ENCODE measurements at regions not wholly inside any gene's neighbourhood (a gene's known extent, or its start where the extent isn't known, plus 50 kb on each side); places are given as distances from the start of the nearest gene placed in this dataset.
"Not testable (repeated sequence)": the region's sequence is repeated elsewhere in the genome, so short reads cannot be mapped to it uniquely, and the experiment has no call there.

GRCh38 chr1:78303620-78304019 is 187.2 kb upstream of the PTGFR start:
- no peak for DNase-seq

- DNase-seq, result no peak
These were observed 186.4 kb upstream of the PTGFR start for GRCh38 chr1:78304341-78304740.

DNA sequence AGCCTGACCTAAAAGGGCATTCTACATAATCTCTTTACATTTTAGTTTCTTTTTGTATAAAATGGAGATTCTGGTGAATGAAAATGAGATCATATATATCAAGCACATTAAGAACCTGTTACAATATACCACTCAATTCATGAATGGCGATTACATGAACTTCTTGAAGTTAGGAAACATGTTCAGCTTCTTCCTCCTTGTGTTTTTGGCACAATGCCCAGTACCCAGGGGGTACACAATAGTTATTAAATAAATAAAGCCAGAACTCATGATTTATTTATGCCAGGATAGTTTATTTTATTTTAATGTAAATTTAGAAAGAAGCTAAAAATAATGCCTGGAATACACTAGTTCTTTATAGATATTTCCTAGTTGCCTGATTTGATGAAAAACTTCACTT is 186.0 kb upstream of the PTGFR start:
- no peak for DNase-seq

- DNase-seq, result not testable (repeated sequence)
These were observed 180.5 kb upstream of the PTGFR start for GRCh38 chr1:78310261-78310660.

- no peak for DNase-seq
These were observed 172.8 kb upstream of the PTGFR start for GRCh38 chr1:78318011-78318410.

- DNase-seq, result no peak
These were observed 171.2 kb upstream of the PTGFR start for GRCh38 chr1:78319603-78320002.

DNA sequence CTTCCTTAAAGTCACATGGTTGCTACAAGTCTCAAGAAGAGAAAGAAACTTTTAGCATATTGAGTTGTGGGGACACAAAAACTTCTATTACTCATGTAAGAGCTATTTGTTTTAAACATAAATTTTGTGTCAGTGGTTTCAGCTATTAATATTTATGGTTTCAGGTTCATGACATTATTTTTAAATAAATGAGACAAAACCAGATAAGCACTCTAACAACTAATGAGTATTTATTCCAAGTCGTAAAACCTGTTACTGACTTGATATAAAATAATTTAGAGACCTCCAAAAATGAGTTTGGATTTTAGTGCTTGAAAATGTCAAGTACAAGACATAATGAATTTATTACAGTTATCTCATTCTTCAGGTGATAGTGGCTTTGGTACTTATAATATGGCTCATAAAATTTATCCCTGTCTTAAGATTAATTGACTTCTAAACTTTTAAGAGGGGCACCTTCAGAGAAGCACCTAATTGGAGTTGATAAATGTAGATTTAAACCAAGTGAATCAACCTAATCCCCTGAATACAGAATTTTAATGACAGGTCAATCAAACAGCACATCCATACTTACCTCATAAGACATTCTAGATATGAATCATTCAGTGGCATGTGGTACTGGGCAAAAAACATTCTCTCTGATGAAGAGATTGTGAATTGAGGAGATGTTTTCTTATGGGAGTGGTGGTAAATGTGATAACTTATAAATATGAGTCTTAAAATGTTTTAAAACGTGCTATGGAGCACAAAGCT is 167.7 kb upstream of the PTGFR start:
- DNase-seq, result no peak

DNA sequence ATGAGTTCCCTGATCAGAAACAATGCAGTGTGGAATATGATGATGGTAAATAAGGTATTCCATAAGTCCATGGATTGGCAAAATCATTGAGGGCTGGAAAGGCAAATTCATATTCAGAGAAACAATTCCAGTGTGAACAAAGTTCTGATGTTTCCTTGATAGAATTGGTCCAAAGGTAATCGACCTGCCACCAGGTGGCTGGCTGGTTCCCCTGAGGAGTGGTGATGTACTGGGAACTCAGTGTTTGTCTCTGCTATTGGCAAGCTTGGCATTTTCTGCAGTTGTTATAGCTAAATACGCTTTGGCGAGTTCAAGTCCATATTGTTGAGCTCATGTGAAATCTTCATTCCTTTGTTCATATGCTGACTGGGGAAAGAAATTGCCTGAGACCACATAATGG is 165.5 kb upstream of the PTGFR start:
- DNase-seq, result no peak

DNA sequence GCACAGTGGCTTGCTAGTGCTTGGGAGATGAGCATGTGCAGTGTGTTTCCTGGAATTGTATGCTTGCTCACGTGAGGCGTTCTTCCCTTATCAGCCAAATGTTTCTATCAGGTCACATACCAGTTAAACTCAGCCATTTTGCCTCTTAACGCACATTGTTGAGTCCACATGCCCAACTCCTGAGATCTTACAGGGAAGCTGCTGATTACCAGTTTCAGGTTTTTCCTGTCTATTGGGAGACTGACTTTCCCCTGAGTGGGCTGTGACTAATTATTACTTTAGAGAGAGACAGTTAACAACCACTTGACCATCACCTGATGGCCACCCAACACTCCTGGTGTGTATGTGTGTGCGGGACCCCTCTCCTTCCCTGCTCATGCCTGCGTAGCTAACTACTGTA is 161.3 kb upstream of the PTGFR start:
- no peak for DNase-seq

- DNase-seq, result no peak
These were observed 159.0 kb upstream of the PTGFR start for GRCh38 chr1:78331799-78332198.

DNA sequence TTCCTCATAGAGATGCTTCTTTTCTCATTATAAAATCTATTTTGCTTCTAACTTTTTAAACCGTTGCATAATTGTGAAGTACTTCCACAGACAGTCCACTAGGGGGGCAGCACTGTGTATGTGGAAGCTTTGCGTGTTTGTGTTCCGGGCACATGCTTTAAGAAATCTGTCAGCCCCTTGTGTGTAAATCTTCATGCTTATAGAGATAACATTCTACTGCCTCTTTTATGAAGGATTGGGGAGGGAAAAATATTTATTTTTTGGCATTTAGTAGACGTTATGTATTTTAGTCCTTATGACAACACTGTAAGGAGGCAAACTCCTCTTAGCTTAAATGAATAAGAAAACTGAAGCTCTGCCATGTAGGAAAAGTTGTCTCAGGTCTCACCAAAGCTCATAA is 157.3 kb upstream of the PTGFR start:
- no peak for DNase-seq

DNA sequence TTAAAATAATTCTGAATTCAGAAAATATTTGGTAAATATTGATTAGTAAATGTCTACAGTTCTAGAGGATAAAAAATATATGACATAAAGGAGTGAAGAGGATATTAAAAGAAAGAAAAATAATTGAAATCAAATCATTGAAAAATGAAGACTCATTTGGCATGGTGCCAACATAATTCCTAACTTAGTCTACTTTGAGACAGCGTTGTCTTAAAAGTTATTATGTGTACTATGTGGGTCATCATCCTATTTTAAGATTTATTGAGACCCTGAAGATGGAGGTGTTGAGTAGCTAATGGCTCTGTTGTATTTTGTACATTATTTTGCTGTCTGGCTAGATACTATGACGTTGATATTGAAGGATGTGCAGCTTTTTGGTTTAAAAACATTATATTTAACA is 156.7 kb upstream of the PTGFR start:
- no peak for DNase-seq

DNA sequence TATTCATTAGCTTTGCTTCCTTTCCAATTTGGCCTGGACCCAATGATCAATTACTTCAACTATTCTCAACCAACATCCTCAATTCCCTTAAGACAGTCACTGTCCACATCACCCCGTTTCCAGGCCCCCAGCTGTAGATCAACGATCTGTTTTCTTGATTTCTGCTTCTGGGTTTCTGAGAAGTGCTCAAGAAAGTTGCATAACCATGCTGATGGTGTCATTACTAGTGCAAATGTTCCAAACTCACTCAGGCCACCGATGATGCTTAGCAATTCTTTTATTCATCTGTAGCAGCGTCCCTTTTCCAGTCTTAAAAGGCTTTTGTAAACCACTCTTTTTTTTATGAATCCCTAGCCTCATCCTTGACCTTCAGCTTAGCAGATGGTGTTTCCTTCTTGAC is 155.8 kb upstream of the PTGFR start:
- no peak for DNase-seq

GRCh38 chr1:78336751-78337150 is 154.0 kb upstream of the PTGFR start:
- not testable (repeated sequence) for DNase-seq

- DNase-seq, result no peak
These were observed 151.3 kb upstream of the PTGFR start for GRCh38 chr1:78339490-78339889.

GRCh38 chr1:78340006-78340405 is 150.8 kb upstream of the PTGFR start:
- DNase-seq, result no peak

DNA sequence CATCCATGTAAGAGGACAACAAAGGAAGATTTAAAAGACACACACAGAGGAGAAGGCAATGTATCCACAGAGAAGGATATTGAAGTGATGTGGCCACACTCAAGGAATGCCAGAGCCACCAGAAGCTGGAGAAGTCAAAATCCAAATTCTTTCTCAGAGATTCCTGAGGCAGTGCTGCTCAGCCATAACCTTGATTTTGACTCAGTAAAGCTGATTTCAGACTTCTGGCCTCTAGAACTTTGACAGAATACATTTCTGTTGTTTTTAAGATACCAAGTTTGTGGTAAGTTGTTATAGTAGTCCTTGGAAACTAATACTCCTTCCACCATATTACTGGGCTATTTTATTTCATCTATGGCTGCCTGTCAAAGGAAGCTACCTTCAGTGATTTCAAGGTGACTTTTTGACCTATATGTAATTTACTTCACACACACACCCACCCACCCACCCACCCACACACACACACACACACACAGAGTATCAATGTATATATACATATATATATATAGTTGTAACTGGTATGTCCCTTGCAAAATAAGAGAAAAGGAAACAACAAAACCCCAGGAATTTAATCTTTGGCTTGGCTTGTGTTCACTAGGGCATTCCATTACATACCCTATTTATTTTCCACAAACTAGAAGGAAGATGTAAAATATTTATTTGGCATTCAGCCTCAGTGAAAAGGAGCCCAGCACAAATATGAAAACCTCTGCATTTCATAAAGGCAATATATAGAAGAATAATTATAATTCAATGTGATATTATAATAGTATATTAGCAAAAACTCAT is 142.1 kb upstream of the PTGFR start:
- DNase-seq, result no peak

DNA sequence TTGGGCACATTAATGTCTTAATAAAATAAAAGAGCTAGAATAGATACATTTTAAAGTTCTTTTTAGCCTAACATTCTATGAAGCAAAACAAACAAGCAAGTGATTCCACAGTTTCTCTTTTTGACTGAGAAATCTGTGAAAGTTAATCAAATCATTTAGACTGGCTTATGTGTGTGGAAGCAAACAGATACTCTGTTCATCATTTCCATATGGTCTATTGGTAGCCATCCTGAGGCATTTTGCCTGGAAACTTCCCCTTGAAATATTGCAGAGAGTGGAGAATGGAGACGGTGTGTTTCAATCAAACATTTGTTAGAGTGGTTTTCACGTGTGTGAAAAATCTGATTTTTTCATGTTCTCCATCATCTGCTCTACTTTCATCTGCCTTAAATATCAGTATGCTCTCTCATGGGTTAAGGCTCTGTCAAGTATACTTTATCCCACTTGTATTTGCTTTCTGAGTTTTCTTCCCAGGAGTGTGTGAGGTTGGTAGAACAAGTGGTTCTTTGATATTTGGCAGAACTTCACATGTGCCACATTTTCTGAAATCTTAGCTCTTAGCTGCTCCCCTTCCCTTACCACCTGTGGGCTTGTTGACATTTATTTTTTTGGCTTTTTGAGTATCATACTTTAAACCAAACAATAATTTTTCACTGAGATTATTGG is 139.1 kb upstream of the PTGFR start:
- no peak for DNase-seq

- DNase-seq, result no peak
These were observed 135.1 kb upstream of the PTGFR start for GRCh38 chr1:78355656-78356055.

DNA sequence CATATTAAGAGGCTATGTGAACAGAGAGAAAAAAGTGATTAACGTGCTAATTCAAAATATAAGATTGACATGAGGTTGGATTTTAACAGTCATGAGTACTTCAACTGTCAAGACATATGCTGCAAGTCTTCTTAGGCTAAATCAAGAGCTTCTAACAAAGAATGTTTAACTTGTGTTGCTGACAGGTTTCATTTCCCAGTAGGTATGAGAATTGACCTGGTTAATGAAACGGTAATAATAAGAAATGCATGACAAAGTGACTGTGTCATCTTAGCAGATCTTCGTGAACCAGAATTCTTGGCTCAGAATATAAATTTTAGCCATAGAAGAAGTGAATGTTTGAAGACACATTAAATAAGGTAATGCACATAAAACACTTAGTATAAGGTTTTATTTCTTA is 132.6 kb upstream of the PTGFR start:
- DNase-seq, result no peak

DNA sequence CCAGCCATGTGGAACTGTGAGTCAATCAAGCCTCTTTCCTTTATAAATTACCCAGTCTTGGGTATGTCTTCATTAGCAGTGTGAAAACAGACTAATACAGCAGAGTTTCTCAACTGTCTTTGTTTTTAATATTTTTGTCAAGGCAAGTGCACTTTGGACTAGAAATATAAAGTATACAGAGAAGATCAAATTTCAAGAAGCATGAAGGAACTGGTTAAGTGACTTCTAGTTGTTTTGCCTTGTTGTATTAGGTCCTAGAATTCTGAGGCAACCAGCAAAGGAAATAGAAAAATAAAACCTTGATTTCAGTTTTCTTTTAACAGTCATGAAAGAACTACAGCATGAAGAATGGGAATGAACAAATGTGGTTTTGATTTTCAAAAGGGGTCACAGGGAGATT is 131.1 kb upstream of the PTGFR start:
- DNase-seq, result no peak

- DNase-seq, result no peak
These were observed 130.2 kb upstream of the PTGFR start for GRCh38 chr1:78360584-78360983.

- DNase-seq, result no peak
These were observed 123.1 kb upstream of the PTGFR start for GRCh38 chr1:78367700-78368099.

- DNase-seq, result no peak
These were observed 121.2 kb upstream of the PTGFR start for GRCh38 chr1:78369546-78369945.
